ENCODE measurements at regions not wholly inside any gene's neighbourhood (a gene's known extent, or its start where the extent isn't known, plus 50 kb on each side); places are given as distances from the start of the nearest gene placed in this dataset.

DNA sequence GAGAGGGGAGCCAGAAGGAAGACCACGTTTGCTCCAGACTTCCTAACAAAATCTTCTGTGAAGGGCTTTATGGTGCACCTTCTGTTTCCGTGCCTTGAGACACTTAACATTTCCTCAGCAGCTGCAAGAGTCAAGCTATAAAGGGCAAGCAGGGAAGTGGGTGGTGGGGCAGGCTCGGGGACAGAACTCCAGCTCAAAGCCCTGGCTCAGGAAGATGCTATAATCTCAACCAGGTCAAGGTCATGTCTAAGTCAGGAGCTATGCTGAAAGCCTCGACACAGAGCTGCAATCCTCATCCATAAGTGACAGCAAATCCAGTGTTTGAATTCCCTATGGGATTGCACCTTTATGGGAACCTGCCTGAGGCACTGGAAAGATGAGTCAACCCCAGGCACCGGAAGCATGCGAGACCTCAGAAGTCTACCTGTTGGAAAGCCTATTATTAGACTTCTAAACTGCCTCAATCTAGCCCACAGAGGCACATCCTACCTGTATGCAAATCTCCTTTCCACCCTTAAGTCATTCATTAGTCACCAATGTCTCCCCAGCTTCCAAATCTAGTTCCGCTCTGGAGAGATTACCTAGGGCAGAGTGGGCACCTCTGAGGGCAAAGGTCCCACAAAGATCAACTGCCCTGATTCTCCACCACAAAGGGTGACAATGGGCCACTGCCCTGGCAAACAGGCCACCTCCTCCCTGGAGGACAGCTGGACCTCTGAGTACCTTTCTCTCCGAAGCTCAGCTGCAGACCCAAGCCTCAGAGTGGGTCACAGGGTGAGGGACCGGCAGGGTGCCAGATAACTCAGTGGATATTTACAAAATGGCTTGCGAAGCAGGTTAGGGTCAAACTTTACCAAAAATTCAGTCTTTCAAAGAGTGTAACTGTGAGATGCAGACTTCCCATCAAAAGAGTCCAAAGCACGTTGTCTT lies 287.0 kb downstream of the CDC5L start:
- no peak for ATAC-seq
- no peak for DNase-seq (ENCODE audit: low spot score)
- no peaks in the 10 kb centered on the region for H3K4me1 Mint-ChIP-seq (ENCODE audit: low read depth in 2 of 2)

DNA sequence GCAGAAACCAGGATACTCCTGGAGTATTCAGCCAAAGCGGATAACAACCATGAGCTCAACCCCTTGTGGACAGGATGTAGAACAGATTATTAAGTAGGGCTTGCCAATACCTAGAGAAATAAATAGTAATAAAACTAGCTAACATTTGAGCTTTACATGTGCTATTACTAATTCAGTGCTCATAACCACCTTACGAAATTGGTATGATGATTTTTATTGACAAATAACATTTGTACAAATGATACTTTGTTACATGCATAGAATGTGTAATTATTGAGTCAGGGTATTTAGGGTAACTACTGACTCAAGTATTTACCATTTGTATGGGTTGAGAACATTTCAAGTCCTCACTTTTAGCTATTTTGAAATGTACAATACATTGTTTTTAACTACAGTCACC lies 287.9 kb downstream of the CDC5L start:
- H3K27ac Mint-ChIP-seq, result no peak overlapping the region
- no peaks in the 10 kb centered on the region for H3K36me3 Mint-ChIP-seq
- no peak overlapping the region for H3K4me3 Mint-ChIP-seq
- no peak for DNase-seq (ENCODE audit: low spot score)
- no peaks in the 10 kb centered on the region for H3K9me3 Mint-ChIP-seq
- H3K4me1 Mint-ChIP-seq (ENCODE audit: low read depth in 2 of 2), result no peaks in the 10 kb centered on the region
- H3K27me3 Mint-ChIP-seq, result peaks cover 5 to 10% of the 10 kb centered on the region in 2 donors
- ATAC-seq, result no peak

More for the DNA sequence above, 287.0 kb downstream of the CDC5L start:
- H3K36me3 Mint-ChIP-seq, result no peaks in the 10 kb centered on the region
- peaks cover under 1 to 7% of the 10 kb centered on the region in 2 donors for H3K27me3 Mint-ChIP-seq
- no peak overlapping the region for H3K4me3 Mint-ChIP-seq
- no peak overlapping the region for H3K27ac Mint-ChIP-seq
- H3K9me3 Mint-ChIP-seq, result no peaks in the 10 kb centered on the region

DNA sequence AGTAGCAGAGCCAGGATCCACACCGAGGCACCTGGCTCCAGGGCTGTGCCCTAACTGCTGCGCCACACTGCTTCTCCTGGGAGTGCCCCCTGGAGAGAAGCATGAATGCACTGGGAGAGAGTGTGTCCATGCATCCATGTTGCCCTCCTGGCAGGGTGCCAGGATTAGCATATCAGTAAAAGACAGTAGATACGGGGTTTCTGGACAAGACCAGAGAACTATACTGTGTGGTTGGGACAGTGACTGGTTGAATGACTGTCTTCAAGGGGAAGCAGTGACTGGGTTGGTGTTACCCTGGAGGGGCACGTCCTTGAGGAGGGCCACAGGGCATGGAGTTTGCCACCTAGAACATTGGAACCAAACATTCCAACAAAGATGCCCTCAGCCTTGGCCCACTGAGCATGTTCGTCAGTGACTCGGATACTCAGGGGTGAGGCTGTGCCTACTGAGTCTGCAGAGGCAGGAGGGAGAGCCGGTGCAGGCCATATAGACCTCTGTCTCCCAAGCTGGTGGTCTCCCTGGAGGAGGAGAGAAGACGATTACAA lies 288.8 kb downstream of the CDC5L start:
- ATAC-seq (peak; percentile 18 to 43), DNase-seq (ENCODE audit: low spot score) (no peak)
- no peaks in the 10 kb centered on the region for H3K4me1 Mint-ChIP-seq (ENCODE audit: low read depth in 2 of 2)
- H3K27me3 Mint-ChIP-seq, result peaks cover 5 to 16% of the 10 kb centered on the region in 2 donors
- H3K36me3 Mint-ChIP-seq, result no peaks in the 10 kb centered on the region
- H3K27ac Mint-ChIP-seq, result no peak overlapping the region
- H3K9me3 Mint-ChIP-seq, result no peaks in the 10 kb centered on the region
- H3K4me3 Mint-ChIP-seq, result no peak overlapping the region

DNA sequence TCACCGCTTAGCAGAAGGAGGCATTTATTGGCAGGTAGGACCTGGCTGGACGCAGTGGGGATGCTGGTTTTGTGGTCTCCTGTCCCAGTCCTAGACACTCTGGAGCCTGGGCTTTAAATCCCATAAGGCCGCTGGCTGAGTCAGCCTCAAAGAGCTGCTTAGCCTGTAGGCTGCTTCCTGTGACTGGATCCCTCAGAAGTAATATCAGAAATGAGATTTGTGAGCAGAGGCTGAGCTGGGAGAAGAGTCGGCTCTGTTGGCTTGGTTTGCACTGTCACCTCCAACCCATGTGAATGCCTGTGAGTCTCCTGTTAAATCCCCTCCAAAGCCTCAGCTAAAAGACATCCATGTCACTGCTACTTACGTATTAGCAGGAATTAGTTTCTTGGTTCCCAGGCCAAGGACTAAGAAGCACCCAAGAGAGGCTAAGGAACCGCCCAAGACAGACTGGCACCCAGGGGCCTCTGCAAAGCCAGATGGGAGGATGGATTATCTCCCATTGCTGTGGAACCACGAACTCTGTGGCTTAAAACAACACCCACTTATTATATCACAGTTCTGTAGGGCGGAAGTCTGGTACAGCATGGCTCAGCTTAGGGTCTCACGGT lies 289.4 kb downstream of the CDC5L start:
- Mint-ChIP-seq H3K9me3 (no peaks in the 10 kb centered on the region), H3K27me3 (peaks cover 5 to 21% of the 10 kb centered on the region in 2 donors), H3K36me3 (no peaks in the 10 kb centered on the region), H3K4me1 (ENCODE audit: low read depth in 2 of 2) (no peaks in the 10 kb centered on the region), H3K27ac (no peak overlapping the region), H3K4me3 (no peak overlapping the region)
- ATAC-seq, result no peak
- no peak for DNase-seq (ENCODE audit: low spot score)

DNA sequence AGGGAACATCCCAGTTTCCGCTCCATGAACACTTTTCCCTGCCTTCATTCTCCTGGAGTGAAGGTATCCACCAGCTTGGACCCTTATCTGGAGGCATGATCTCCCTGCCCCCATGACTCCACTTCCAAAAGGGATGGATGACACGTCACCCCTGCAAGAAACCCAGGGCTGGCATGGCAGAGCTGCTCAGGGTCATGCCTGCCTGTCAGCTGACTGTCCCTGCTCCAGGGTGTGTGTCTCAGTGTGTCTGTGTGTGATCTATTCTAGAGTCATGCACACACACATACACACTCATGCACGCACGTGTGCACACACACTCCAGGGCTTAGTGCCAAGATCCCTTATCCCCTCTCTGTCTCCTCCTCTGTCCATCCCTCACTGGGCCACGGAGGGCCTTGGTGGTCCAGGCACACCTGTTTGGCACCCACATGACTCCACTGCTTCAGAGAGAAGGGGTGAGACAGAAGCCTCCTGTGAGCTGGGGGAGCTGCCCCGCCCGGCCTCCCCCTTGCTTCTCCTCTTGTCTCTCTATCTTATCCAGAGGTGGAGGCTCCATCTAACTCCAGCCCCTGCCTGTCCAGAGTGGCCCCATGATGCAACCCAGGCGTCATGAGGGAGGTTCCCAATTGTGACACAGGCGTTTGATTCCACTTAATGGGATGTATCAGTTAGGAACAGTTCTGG lies 290.9 kb downstream of the CDC5L start:
- H3K4me3 Mint-ChIP-seq, result no peak overlapping the region
- H3K9me3 Mint-ChIP-seq, result no peaks in the 10 kb centered on the region
- no peak for DNase-seq (ENCODE audit: low spot score)
- no peaks in the 10 kb centered on the region for H3K4me1 Mint-ChIP-seq (ENCODE audit: low read depth in 2 of 2)
- peak in 1 of 2 donors; percentile 10 for ATAC-seq
- peaks cover 9 to 33% of the 10 kb centered on the region in 2 donors for H3K27me3 Mint-ChIP-seq
- H3K27ac Mint-ChIP-seq, result no peak overlapping the region
- no peaks in the 10 kb centered on the region for H3K36me3 Mint-ChIP-seq

DNA sequence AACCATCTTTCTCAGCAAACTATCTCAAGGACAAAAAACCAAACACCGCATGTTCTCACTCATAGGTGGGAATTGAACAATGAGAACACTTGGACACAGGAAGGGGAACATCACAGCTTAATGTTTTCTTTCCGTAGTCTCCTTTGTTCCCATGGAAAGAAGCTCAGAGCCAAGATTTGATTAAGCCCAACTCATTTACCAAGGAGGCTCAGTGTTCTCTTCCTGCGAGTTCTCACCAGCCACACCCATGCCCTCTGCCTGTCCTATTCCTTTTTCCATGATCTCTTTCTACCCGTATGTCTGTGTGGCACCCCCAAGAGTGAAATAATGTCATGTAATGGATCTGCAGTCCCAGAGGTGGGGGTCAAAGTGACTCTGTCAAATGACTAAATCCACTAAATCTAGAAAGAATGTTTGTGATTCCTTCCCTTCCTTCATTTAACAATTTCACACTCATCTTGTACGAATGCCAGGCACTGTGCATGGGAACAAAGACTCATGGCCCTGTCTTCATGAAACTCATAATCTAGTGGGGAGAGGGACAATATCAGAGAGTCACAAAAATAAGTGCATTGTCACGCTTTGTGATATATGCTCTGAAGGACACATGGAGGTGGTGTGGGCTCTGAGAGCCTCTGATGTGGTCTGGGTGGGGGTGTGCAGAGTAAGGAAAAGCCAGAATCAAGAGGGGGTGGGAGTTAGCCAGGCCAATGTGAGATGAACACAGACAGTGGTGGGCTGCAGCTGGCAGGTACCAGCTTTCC lies 292.1 kb downstream of the CDC5L start:
- Mint-ChIP-seq H3K4me1 (ENCODE audit: low read depth in 2 of 2) (no peaks in the 10 kb centered on the region), H3K27me3 (peaks cover 11 to 34% of the 10 kb centered on the region in 2 donors), H3K4me3 (no peak overlapping the region), H3K9me3 (no peaks in the 10 kb centered on the region), H3K27ac (no peak overlapping the region), H3K36me3 (no peaks in the 10 kb centered on the region)
- DNase-seq (ENCODE audit: low spot score), result no peak
- ATAC-seq, result no peak

DNA sequence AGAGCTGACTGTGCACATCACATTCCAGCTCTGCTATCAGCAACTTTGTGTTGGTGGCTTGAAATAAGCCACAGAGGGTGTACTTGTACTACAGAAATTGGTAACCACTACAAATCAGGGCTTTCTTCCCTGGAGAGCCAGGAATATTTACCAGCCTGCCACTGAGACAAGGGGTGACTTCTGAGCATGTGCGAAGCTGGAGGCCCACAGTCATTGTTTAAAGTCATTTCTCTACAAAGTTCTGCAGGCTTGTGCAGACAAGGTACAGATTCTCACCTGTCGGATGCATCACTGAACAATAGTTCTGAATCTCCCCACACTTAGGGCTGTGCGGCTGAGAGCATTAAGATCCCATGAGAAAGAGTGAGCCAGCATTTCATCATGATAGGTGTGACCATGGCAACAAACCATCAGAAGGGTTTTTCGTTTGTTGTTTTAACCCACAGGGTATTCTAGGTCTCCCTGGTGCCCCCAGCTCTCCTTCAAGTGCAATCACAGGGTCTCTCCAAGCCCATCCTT lies 292.8 kb downstream of the CDC5L start:
- ATAC-seq (no peak), DNase-seq (ENCODE audit: low spot score) (no peak)
- H3K4me3 Mint-ChIP-seq, result no peak overlapping the region
- no peaks in the 10 kb centered on the region for H3K9me3 Mint-ChIP-seq
- no peak overlapping the region for H3K27ac Mint-ChIP-seq
- no peaks in the 10 kb centered on the region for H3K36me3 Mint-ChIP-seq
- no peaks in the 10 kb centered on the region for H3K4me1 Mint-ChIP-seq (ENCODE audit: low read depth in 2 of 2)
- H3K27me3 Mint-ChIP-seq, result peaks cover 11 to 37% of the 10 kb centered on the region in 2 donors

DNA sequence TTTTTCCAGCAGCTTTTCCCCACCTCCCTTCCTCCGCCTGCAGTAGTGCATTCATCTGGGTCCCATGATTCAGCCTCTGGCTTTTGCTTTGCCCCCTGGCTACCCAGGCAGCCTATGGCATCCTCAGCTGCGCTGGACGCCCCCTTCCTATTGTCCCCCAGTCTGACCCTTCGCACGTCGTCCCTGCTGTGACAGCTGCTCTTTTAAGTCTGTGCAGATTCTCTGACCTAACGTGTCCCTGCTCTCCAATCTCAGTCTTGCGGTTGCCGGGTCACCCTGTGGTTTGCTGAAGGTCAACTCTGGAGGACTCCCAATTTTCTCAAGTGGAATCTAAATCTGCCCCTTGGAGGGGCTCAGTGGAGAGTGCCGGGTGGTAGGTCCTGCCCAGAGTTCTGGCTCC lies 294.3 kb downstream of the CDC5L start:
- ATAC-seq (no peak), DNase-seq (ENCODE audit: low spot score) (no peak)
- H3K27me3 Mint-ChIP-seq, result peaks cover 11 to 37% of the 10 kb centered on the region in 2 donors
- H3K36me3 Mint-ChIP-seq, result no peaks in the 10 kb centered on the region
- no peak overlapping the region for H3K27ac Mint-ChIP-seq
- no peak overlapping the region for H3K4me3 Mint-ChIP-seq
- no peaks in the 10 kb centered on the region for H3K9me3 Mint-ChIP-seq
- no peaks in the 10 kb centered on the region for H3K4me1 Mint-ChIP-seq (ENCODE audit: low read depth in 2 of 2)

DNA sequence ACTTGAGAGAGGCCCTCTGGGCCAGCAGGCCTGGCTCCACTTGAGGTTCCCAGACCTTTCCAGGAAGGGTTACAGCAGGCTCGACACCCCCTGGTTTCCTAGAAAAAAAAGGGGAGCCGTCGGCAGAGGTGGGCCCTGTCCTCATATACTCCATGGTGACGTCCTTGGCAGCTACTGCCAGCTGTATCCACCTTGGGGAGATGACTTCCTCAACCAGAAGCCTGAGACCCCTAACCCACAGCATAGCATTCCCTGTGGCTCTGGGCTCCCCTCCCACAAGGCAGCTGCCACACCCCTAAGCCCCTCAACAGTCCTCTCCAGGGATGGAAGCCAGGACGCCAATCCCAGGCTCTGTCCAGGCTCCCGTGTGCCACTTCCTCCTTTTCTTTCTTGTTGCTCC lies 294.8 kb downstream of the CDC5L start:
- peaks cover 2% of the 10 kb centered on the region for H3K36me3 Mint-ChIP-seq
- H3K27me3 Mint-ChIP-seq, result peaks cover 15 to 40% of the 10 kb centered on the region in 2 donors
- no peaks in the 10 kb centered on the region for H3K4me1 Mint-ChIP-seq (ENCODE audit: low read depth in 2 of 2)
- DNase-seq (ENCODE audit: low spot score) (no peak), ATAC-seq (peak in 1 of 2 donors; percentile 28)
- H3K27ac Mint-ChIP-seq, result no peak overlapping the region
- no peaks in the 10 kb centered on the region for H3K9me3 Mint-ChIP-seq
- no peak overlapping the region for H3K4me3 Mint-ChIP-seq

DNA sequence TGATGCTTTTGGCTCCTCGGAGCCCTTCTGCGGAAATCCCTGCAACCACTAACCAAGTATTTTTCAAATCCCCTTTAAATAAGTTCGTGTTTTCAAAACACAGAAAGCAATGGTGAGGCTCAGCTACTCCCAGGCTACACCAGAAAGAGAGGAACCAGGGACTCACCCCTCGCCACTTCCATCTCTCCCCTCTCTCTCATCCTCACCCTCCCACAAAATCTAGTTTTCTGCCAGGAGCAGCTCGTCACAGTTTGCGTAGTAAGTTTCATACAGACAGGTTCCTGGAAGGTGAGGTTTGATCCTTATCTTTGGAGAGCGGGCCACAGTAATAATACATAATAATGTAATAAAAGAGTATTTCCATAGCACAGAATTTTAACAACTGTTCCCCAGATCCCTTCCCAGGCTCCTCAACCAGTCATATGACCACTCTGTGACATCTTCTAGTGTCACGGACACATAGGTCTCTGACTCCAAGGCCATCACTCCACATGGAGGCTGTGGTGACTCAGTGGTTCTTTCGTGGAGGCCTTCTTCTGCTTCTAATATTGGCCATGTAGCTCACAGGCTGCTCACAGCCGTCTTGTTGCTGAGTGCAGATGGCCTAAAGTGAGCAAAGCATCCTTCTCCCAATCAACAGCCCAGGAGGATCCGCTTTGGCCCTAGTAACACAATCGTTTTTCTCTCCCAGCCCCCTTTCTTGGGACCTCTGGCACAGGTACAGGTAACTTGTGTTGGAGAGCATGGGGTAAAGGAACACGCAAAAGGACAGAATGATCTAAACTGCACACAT lies 295.7 kb downstream of the CDC5L start:
- Mint-ChIP-seq H3K36me3 (peaks cover 4% of the 10 kb centered on the region), H3K27me3 (peaks cover 15 to 47% of the 10 kb centered on the region in 2 donors), H3K27ac (no peak overlapping the region), H3K9me3 (no peaks in the 10 kb centered on the region), H3K4me3 (no peak overlapping the region), H3K4me1 (ENCODE audit: low read depth in 2 of 2) (no peaks in the 10 kb centered on the region)
- ATAC-seq (no peak), DNase-seq (ENCODE audit: low spot score) (no peak)

DNA sequence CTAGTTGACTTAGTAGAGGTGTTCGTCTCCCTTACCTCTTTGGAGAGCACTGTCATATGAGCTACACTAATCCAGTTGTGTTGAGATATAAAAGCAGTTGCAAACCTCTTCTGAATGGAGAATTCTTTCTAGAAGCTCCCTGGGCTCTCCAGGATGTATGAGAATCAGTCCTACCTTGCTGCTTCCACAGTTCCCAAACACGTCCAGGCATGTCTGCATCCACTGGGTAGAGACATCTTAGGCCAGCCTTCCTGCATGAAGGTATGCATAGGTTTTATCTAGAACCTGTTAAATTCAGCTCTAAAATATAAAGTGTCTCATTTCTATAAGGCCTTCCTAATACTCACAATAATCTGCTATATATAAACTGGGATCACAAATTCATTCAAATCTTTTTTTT lies 297.7 kb downstream of the CDC5L start:
- peaks cover 4% of the 10 kb centered on the region for H3K9me3 Mint-ChIP-seq
- peaks cover 12% of the 10 kb centered on the region for H3K36me3 Mint-ChIP-seq
- H3K27me3 Mint-ChIP-seq, result peaks cover 19 to 56% of the 10 kb centered on the region in 2 donors
- ATAC-seq (no peak), DNase-seq (ENCODE audit: low spot score) (no peak)
- no peak overlapping the region for H3K27ac Mint-ChIP-seq
- no peaks in the 10 kb centered on the region for H3K4me1 Mint-ChIP-seq (ENCODE audit: low read depth in 2 of 2)
- H3K4me3 Mint-ChIP-seq, result no peak overlapping the region

DNA sequence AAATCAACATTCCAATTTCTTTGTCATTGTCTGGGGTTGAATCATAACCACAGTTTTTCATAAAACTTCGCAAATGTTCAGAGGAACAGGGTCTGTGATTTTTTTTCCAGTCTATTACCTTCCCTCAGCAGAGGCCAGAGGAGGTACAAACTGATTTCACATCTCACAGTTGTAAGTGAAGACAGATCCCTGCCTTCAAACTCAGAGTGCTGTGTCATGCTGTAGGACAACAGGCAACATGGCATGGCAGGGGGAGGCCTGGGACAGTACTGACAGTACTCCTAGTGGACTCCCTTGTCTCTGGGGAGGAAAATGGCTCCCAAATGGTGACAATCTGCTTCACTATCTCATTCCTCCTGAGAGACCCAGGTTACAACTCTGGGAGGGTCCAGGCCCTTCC lies 308.6 kb downstream of the CDC5L start:
- no peak overlapping the region for H3K4me3 Mint-ChIP-seq
- H3K27me3 Mint-ChIP-seq, result no peaks in the 10 kb centered on the region

More for the DNA sequence above, 308.6 kb downstream of the CDC5L start:
- Mint-ChIP-seq H3K9me3 (no peaks in the 10 kb centered on the region), H3K36me3 (no peaks in the 10 kb centered on the region), H3K4me1 (ENCODE audit: low read depth in 2 of 2) (no peaks in the 10 kb centered on the region), H3K27ac (no peak overlapping the region)
- DNase-seq (ENCODE audit: low spot score), result no peak
- no peak for ATAC-seq

All from natural killer cell treated with Interleukin-12 subunit alpha and Interleukin-12 subunit beta and Interleukin-15 and Interleukin-18, amount 100 ng/mL, for 72 hours (primary cell).